SU-DHL-6 (cell line): ENCODE measurements at regions not wholly inside any gene's neighbourhood (a gene's known extent, or its start where the extent isn't known, plus 50 kb on each side); places are given as distances from the start of the nearest gene placed in this dataset.

Source experiments
- EZH2phosphoT487 ChIP-seq: fragments of 200-600 bp; sonication (generic), shearing (Covaris generic); conservative IDR thresholded peaks from 2 replicates; pipeline ENCODE4 v1.6.1; 2018; ENCODE audit warnings: mild to moderate bottlenecking, antibody characterized with exemption, low read length, moderate library complexity, mixed read lengths
- TF ChIP-seq, protein P1 (sequence below): fragments of 200-600 bp; sonication (generic); IDR thresholded peaks from one replicate; pipeline ENCODE4 v1.5.1; 2017; ENCODE audit warnings: antibody characterized with exemption, mild to moderate bottlenecking, low read length, moderate library complexity; ENCODE audit not compliant: insufficient read depth, poor library complexity, severe bottlenecking

GRCh38 chr4:32435308-32435707, 1715.1 kb downstream of the PCDH7 start:
- TF ChIP-seq, protein P1, sequence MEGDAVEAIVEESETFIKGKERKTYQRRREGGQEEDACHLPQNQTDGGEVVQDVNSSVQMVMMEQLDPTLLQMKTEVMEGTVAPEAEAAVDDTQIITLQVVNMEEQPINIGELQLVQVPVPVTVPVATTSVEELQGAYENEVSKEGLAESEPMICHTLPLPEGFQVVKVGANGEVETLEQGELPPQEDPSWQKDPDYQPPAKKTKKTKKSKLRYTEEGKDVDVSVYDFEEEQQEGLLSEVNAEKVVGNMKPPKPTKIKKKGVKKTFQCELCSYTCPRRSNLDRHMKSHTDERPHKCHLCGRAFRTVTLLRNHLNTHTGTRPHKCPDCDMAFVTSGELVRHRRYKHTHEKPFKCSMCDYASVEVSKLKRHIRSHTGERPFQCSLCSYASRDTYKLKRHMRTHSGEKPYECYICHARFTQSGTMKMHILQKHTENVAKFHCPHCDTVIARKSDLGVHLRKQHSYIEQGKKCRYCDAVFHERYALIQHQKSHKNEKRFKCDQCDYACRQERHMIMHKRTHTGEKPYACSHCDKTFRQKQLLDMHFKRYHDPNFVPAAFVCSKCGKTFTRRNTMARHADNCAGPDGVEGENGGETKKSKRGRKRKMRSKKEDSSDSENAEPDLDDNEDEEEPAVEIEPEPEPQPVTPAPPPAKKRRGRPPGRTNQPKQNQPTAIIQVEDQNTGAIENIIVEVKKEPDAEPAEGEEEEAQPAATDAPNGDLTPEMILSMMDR = no peak
- TF ChIP-seq EZH2phosphoT487 = no peak
